ENCODE measurements at regions not wholly inside any gene's neighbourhood (a gene's known extent, or its start where the extent isn't known, plus 50 kb on each side); places are given as distances from the start of the nearest gene placed in this dataset.

GRCh38 chr4:186826846-186827533 is 103.3 kb upstream of the FAT1 start:
- no peak for DNase-seq (ENCODE audit: low read depth in 1 of 2, low spot score in 1 of 2)
- H3K27me3 ChIP-seq = no peaks in the 10 kb centered on the region
- no peak overlapping the region for H3K27ac ChIP-seq
- no peak overlapping the region for H3K4me3 ChIP-seq
- TF ChIP-seq CTCF (IDR thresholded peaks at IDR 0.05; ENCODE audit: low read depth, low read length) = no peak
- no peaks in the 10 kb centered on the region for H3K36me3 ChIP-seq
- no peaks in the 10 kb centered on the region for H3K4me1 ChIP-seq (ENCODE audit: low read depth)
- H3K9me3 ChIP-seq (ENCODE audit: low read depth) = no peaks in the 10 kb centered on the region

GRCh38 chr4:186827534-186827897 is 103.9 kb upstream of the FAT1 start:
- no peak overlapping the region for H3K4me3 ChIP-seq
- no peaks in the 10 kb centered on the region for H3K9me3 ChIP-seq (ENCODE audit: low read depth)
- no peaks in the 10 kb centered on the region for H3K27me3 ChIP-seq
- no peak for TF ChIP-seq CTCF (IDR thresholded peaks at IDR 0.05; ENCODE audit: low read depth, low read length)
- H3K27ac ChIP-seq = no peak overlapping the region
- no peaks in the 10 kb centered on the region for H3K4me1 ChIP-seq (ENCODE audit: low read depth)
- H3K36me3 ChIP-seq = no peaks in the 10 kb centered on the region
- no peak for DNase-seq (ENCODE audit: low read depth in 1 of 2, low spot score in 1 of 2)

- H3K27me3 ChIP-seq = no peaks in the 10 kb centered on the region
- H3K36me3 ChIP-seq = no peaks in the 10 kb centered on the region
- no peaks in the 10 kb centered on the region for H3K4me1 ChIP-seq (ENCODE audit: low read depth)
- no peak for TF ChIP-seq CTCF (IDR thresholded peaks at IDR 0.05; ENCODE audit: low read depth, low read length)
- no peak overlapping the region for H3K27ac ChIP-seq
- DNase-seq (ENCODE audit: low read depth in 1 of 2, low spot score in 1 of 2) = no peak
- H3K9me3 ChIP-seq (ENCODE audit: low read depth) = no peaks in the 10 kb centered on the region
- H3K4me3 ChIP-seq = no peak overlapping the region
Observed at GRCh38 chr4:186829097-186829496, 105.4 kb upstream of the FAT1 start.

GRCh38 chr4:186829740-186830449 is 106.2 kb upstream of the FAT1 start:
- H3K27ac ChIP-seq = no peak overlapping the region
- no peak overlapping the region for H3K4me3 ChIP-seq
- H3K36me3 ChIP-seq = no peaks in the 10 kb centered on the region
- no peaks in the 10 kb centered on the region for H3K9me3 ChIP-seq (ENCODE audit: low read depth)
- H3K27me3 ChIP-seq = no peaks in the 10 kb centered on the region
- no peak for TF ChIP-seq CTCF (IDR thresholded peaks at IDR 0.05; ENCODE audit: low read depth, low read length)
- peak in 1 of 2 donors; percentile 92 for DNase-seq (ENCODE audit: low read depth in 1 of 2, low spot score in 1 of 2)
- H3K4me1 ChIP-seq (ENCODE audit: low read depth) = no peaks in the 10 kb centered on the region

- H3K36me3 ChIP-seq = no peaks in the 10 kb centered on the region
- H3K9me3 ChIP-seq (ENCODE audit: low read depth) = no peaks in the 10 kb centered on the region
- no peak for DNase-seq (ENCODE audit: low read depth in 1 of 2, low spot score in 1 of 2)
- no peak for TF ChIP-seq CTCF (IDR thresholded peaks at IDR 0.05; ENCODE audit: low read depth, low read length)
- H3K27me3 ChIP-seq = no peaks in the 10 kb centered on the region
- no peak overlapping the region for H3K27ac ChIP-seq
- H3K4me1 ChIP-seq (ENCODE audit: low read depth) = no peaks in the 10 kb centered on the region
- no peak overlapping the region for H3K4me3 ChIP-seq
Observed at GRCh38 chr4:186831574-186831973, 107.9 kb upstream of the FAT1 start.
